ENCODE measurements at regions not wholly inside any gene's neighbourhood (a gene's known extent, or its start where the extent isn't known, plus 50 kb on each side); places are given as distances from the start of the nearest gene placed in this dataset.

- Mint-ChIP-seq H3K9me3 (ENCODE audit: insufficient read depth) (no peaks in the 10 kb centered on the region), H3K4me3 (no peak overlapping the region), H3K27me3 (ENCODE audit: low read depth) (no peaks in the 10 kb centered on the region), H3K27ac (no peak overlapping the region), H3K36me3 (ENCODE audit: low read depth) (no peaks in the 10 kb centered on the region), H3K4me1 (ENCODE audit: low read depth) (peaks cover 44% of the 10 kb centered on the region)
- POLR2A ChIA-PET, result interaction anchor here (2.0 kb wide), 1 partner anchor 26 kb away, joined by 7 read pairs; no protein-coding TSS in a partner anchor
- no peak for ATAC-seq
- DNase-seq, result no peak
- CTCF ChIA-PET, result interaction anchor here (0.6 kb wide), 1 partner anchor 9 kb away, joined by 3 read pairs; no protein-coding TSS in a partner anchor
Observed at GRCh38 chr1:58883888-58884482, 100.1 kb upstream of the JUN start.

GRCh38 chr1:58884706-58885661 is 101.1 kb upstream of the JUN start:
- CTCF ChIA-PET, result interaction anchor here (1.8 kb wide), 1 partner anchor 27 kb away, joined by 9 read pairs; no protein-coding TSS in a partner anchor
- peak; percentile 29 for ATAC-seq
- H3K9me3 Mint-ChIP-seq (ENCODE audit: insufficient read depth), result no peaks in the 10 kb centered on the region
- peak overlapping the region; percentile 88 for H3K27ac Mint-ChIP-seq
- H3K4me3 Mint-ChIP-seq, result no peak overlapping the region
- POLR2A ChIA-PET, result interaction anchor here (2.1 kb wide), 1 partner anchor 27 kb away, joined by 17 read pairs; no protein-coding TSS in a partner anchor
- DNase-seq, result peak; percentile 37
- no peaks in the 10 kb centered on the region for H3K27me3 Mint-ChIP-seq (ENCODE audit: low read depth)
- peaks cover 46% of the 10 kb centered on the region for H3K4me1 Mint-ChIP-seq (ENCODE audit: low read depth)
- H3K36me3 Mint-ChIP-seq (ENCODE audit: low read depth), result no peaks in the 10 kb centered on the region

- CTCF ChIA-PET, result interaction anchor here (0.8 to 1.8 kb wide), 2 partner anchors 28 to 161 kb away, joined by 5 to 9 read pairs; no protein-coding TSS in a partner anchor
- peak; percentile 78 for ATAC-seq
- Mint-ChIP-seq H3K27me3 (ENCODE audit: low read depth) (no peaks in the 10 kb centered on the region), H3K36me3 (ENCODE audit: low read depth) (no peaks in the 10 kb centered on the region), H3K4me3 (no peak overlapping the region), H3K27ac (peak overlapping the region; percentile 88), H3K4me1 (ENCODE audit: low read depth) (peaks cover 48% of the 10 kb centered on the region), H3K9me3 (ENCODE audit: insufficient read depth) (no peaks in the 10 kb centered on the region)
- POLR2A ChIA-PET, result interaction anchor here (2.1 kb wide), 1 partner anchor 28 kb away, joined by 17 read pairs; no protein-coding TSS in a partner anchor
- peak; percentile 51 for DNase-seq
Observed at GRCh38 chr1:58885998-58886397, 102.2 kb upstream of the JUN start.

- DNase-seq, result no peak
- Mint-ChIP-seq H3K27me3 (ENCODE audit: low read depth) (no peaks in the 10 kb centered on the region), H3K4me1 (ENCODE audit: low read depth) (peaks cover 48% of the 10 kb centered on the region), H3K4me3 (no peak overlapping the region), H3K36me3 (ENCODE audit: low read depth) (no peaks in the 10 kb centered on the region), H3K27ac (peak overlapping the region; percentile 22), H3K9me3 (ENCODE audit: insufficient read depth) (no peaks in the 10 kb centered on the region)
- POLR2A ChIA-PET, result interaction anchor here (2.1 kb wide), 1 partner anchor 28 kb away, joined by 17 read pairs; no protein-coding TSS in a partner anchor
- no peak for ATAC-seq
- CTCF ChIA-PET, result interaction anchor here (0.8 to 1.8 kb wide), 2 partner anchors 29 to 161 kb away, joined by 5 to 9 read pairs; no protein-coding TSS in a partner anchor
Observed at GRCh38 chr1:58886611-58887010, 102.8 kb upstream of the JUN start.

GRCh38 chr1:58887059-58887458 is 103.2 kb upstream of the JUN start:
- Mint-ChIP-seq H3K9me3 (ENCODE audit: insufficient read depth) (no peaks in the 10 kb centered on the region), H3K36me3 (ENCODE audit: low read depth) (no peaks in the 10 kb centered on the region), H3K4me3 (no peak overlapping the region), H3K27ac (peak overlapping the region; percentile 22), H3K27me3 (ENCODE audit: low read depth) (no peaks in the 10 kb centered on the region), H3K4me1 (ENCODE audit: low read depth) (peaks cover 48% of the 10 kb centered on the region)
- DNase-seq, result no peak
- CTCF ChIA-PET, result no interaction called here
- POLR2A ChIA-PET, result no interaction called here
- no peak for ATAC-seq

GRCh38 chr1:58888833-58889232 is 105.0 kb upstream of the JUN start:
- no peak overlapping the region for H3K4me3 Mint-ChIP-seq
- H3K27me3 Mint-ChIP-seq (ENCODE audit: low read depth), result peaks cover 6% of the 10 kb centered on the region
- ChIA-PET CTCF (interaction anchor here (1.1 to 1.3 kb wide), 2 partner anchors 15 to 810 kb away, joined by 3 to 4 read pairs; no protein-coding TSS in a partner anchor), POLR2A (no interaction called here)
- H3K4me1 Mint-ChIP-seq (ENCODE audit: low read depth), result peaks cover 42% of the 10 kb centered on the region
- H3K27ac Mint-ChIP-seq, result no peak overlapping the region
- DNase-seq (no peak), ATAC-seq (no peak)
- H3K9me3 Mint-ChIP-seq (ENCODE audit: insufficient read depth), result no peaks in the 10 kb centered on the region
- H3K36me3 Mint-ChIP-seq (ENCODE audit: low read depth), result no peaks in the 10 kb centered on the region

GRCh38 chr1:58890113-58890512 is 106.3 kb upstream of the JUN start:
- no peaks in the 10 kb centered on the region for H3K36me3 Mint-ChIP-seq (ENCODE audit: low read depth)
- H3K4me3 Mint-ChIP-seq, result no peak overlapping the region
- no peaks in the 10 kb centered on the region for H3K9me3 Mint-ChIP-seq (ENCODE audit: insufficient read depth)
- ATAC-seq, result no peak
- no peak overlapping the region for H3K27ac Mint-ChIP-seq
- ChIA-PET POLR2A (interaction anchor here (0.5 to 0.8 kb wide), 2 partner anchors 9 to 819 kb away, joined by 3 to 4 read pairs; no protein-coding TSS in a partner anchor), CTCF (interaction anchor here (0.7 to 1.7 kb wide), 3 partner anchors 12 to 869 kb away, joined by 3 to 6 read pairs (median 4); no protein-coding TSS in a partner anchor)
- peaks cover 6% of the 10 kb centered on the region for H3K27me3 Mint-ChIP-seq (ENCODE audit: low read depth)
- DNase-seq, result no peak
- H3K4me1 Mint-ChIP-seq (ENCODE audit: low read depth), result peaks cover 36% of the 10 kb centered on the region

- ATAC-seq (no peak), DNase-seq (no peak)
- Mint-ChIP-seq H3K9me3 (ENCODE audit: insufficient read depth) (no peaks in the 10 kb centered on the region), H3K4me1 (ENCODE audit: low read depth) (peaks cover 36% of the 10 kb centered on the region), H3K4me3 (no peak overlapping the region), H3K27me3 (ENCODE audit: low read depth) (peaks cover 6% of the 10 kb centered on the region), H3K36me3 (ENCODE audit: low read depth) (no peaks in the 10 kb centered on the region), H3K27ac (no peak overlapping the region)
- ChIA-PET POLR2A (interaction anchor here (0.5 to 0.8 kb wide), 2 partner anchors 9 to 818 kb away, joined by 3 to 4 read pairs; no protein-coding TSS in a partner anchor), CTCF (interaction anchor here (0.7 to 1.7 kb wide), 2 partner anchors 13 to 868 kb away, joined by 3 to 6 read pairs; no protein-coding TSS in a partner anchor)
Observed at GRCh38 chr1:58890609-58891008, 106.8 kb upstream of the JUN start.

- no peak overlapping the region for H3K4me3 Mint-ChIP-seq
- ATAC-seq (no peak), DNase-seq (no peak)
- H3K9me3 Mint-ChIP-seq (ENCODE audit: insufficient read depth), result no peaks in the 10 kb centered on the region
- H3K36me3 Mint-ChIP-seq (ENCODE audit: low read depth), result no peaks in the 10 kb centered on the region
- ChIA-PET CTCF (no interaction called here), POLR2A (no interaction called here)
- H3K27me3 Mint-ChIP-seq (ENCODE audit: low read depth), result peaks cover 6% of the 10 kb centered on the region
- H3K27ac Mint-ChIP-seq, result no peak overlapping the region
- peaks cover 35% of the 10 kb centered on the region for H3K4me1 Mint-ChIP-seq (ENCODE audit: low read depth)
Observed at GRCh38 chr1:58891347-58891746, 107.5 kb upstream of the JUN start.

GRCh38 chr1:58893257-58893869 is 109.5 kb upstream of the JUN start:
- Mint-ChIP-seq H3K36me3 (ENCODE audit: low read depth) (no peaks in the 10 kb centered on the region), H3K27ac (no peak overlapping the region), H3K4me3 (no peak overlapping the region), H3K27me3 (ENCODE audit: low read depth) (peaks cover 6% of the 10 kb centered on the region), H3K4me1 (ENCODE audit: low read depth) (peaks cover 26% of the 10 kb centered on the region), H3K9me3 (ENCODE audit: insufficient read depth) (no peaks in the 10 kb centered on the region)
- ATAC-seq, result no peak
- CTCF ChIA-PET, result interaction anchor here (1.2 to 1.5 kb wide), 2 partner anchors 10 to 49 kb away, joined by 4 read pairs; no protein-coding TSS in a partner anchor
- no peak for DNase-seq
- POLR2A ChIA-PET, result interaction anchor here (0.6 to 1.4 kb wide), 2 partner anchors 83 to 110 kb away, joined by 3 to 4 read pairs; no protein-coding TSS in a partner anchor

- Mint-ChIP-seq H3K4me1 (ENCODE audit: low read depth) (peaks cover 17% of the 10 kb centered on the region), H3K27me3 (ENCODE audit: low read depth) (peaks cover 6% of the 10 kb centered on the region), H3K36me3 (ENCODE audit: low read depth) (no peaks in the 10 kb centered on the region), H3K4me3 (no peak overlapping the region), H3K27ac (peak overlapping the region; percentile 31), H3K9me3 (ENCODE audit: insufficient read depth) (no peaks in the 10 kb centered on the region)
- CTCF ChIA-PET, result interaction anchor here (1.4 kb wide), 1 partner anchor 52 kb away, joined by 3 read pairs; no protein-coding TSS in a partner anchor
- DNase-seq (no peak), ATAC-seq (no peak)
- POLR2A ChIA-PET, result no interaction called here
Observed at GRCh38 chr1:58895082-58895481, 111.2 kb upstream of the JUN start.

Measured in activated CD8-positive, alpha-beta T cell treated with anti-CD3 and anti-CD28 coated beads, Interleukin-2, amount 10 ng/mL, durations not matched to agents 7 days and 5 days (primary cell).